ENCODE measurements at regions not wholly inside any gene's neighbourhood (a gene's known extent, or its start where the extent isn't known, plus 50 kb on each side); places are given as distances from the start of the nearest gene placed in this dataset.
"Not testable (repeated sequence)": the region's sequence is repeated elsewhere in the genome, so short reads cannot be mapped to it uniquely, and the experiment has no call there.

DNA sequence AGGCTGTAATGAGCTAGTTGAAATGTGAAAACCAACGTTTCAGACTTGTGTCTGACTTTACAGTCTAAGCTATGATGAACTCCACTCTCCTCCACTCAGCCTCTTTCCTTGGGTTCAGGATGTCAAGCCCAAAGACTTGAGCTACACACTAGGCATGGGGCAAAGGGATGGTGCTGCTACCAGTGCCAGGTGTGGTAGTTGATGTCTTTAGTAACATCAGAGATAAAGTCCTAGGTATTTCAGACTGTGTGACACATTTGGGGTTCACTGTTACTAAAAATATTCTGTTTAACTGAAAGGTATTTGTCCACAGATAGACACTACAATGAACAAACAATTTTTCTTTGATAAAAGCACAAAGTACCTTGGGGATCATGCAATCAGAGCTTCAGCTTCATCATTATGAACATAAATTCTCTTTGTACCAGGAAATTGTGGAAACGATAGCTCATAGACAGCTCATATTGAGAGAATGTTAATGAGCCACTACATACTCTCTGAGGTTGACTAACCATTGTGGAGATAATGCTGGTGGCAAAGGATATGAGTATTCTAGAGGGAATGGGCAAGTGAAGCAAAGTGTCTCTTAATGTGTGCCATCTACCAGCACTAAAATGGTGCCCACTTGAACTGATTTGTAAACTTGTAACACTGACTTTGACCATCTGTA lies 253.7 kb upstream of the THUMPD2 start:
- no peak for DNase-seq (ENCODE audit: low spot score)
- H3K4me1 Mint-ChIP-seq (ENCODE audit: low read depth): peaks cover 6% of the 10 kb centered on the region
- peaks cover 21% of the 10 kb centered on the region for H3K9me3 Mint-ChIP-seq (ENCODE audit: low read depth)
- no peak overlapping the region for H3K4me3 Mint-ChIP-seq (ENCODE audit: unreplicated experiment)
- H3K36me3 Mint-ChIP-seq (ENCODE audit: low read depth): peaks cover 2% of the 10 kb centered on the region
- TF ChIP-seq, protein P1, sequence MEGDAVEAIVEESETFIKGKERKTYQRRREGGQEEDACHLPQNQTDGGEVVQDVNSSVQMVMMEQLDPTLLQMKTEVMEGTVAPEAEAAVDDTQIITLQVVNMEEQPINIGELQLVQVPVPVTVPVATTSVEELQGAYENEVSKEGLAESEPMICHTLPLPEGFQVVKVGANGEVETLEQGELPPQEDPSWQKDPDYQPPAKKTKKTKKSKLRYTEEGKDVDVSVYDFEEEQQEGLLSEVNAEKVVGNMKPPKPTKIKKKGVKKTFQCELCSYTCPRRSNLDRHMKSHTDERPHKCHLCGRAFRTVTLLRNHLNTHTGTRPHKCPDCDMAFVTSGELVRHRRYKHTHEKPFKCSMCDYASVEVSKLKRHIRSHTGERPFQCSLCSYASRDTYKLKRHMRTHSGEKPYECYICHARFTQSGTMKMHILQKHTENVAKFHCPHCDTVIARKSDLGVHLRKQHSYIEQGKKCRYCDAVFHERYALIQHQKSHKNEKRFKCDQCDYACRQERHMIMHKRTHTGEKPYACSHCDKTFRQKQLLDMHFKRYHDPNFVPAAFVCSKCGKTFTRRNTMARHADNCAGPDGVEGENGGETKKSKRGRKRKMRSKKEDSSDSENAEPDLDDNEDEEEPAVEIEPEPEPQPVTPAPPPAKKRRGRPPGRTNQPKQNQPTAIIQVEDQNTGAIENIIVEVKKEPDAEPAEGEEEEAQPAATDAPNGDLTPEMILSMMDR (IDR thresholded peaks at IDR 0.05): no peak
- no peak overlapping the region for H3K27ac Mint-ChIP-seq (ENCODE audit: unreplicated experiment)
- peaks cover 5% of the 10 kb centered on the region for H3K27me3 Mint-ChIP-seq (ENCODE audit: low read depth)

DNA sequence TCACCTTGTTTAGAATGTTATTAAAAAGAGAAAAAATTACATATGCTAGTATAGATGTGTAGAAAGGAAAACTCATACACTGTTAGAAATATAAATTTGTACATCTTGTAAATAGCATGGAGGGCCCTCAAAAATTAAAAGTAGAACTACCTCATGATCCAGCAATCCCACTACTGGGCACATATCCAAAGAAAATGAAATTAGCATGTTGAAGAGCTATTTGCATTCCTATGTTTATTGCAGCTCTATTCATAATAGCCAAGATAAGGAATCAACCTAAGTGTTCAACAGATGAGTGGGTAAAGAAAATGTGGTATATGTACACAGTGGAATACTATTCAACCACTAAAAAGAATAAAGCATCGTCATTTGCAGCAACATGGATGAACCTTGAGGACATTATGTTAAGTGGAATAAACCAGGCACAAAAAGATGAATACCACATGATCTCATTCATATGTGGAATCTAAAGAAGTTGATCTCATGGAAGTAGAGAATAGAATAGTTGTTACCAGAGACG lies 251.5 kb upstream of the THUMPD2 start:
- Mint-ChIP-seq H3K27ac (ENCODE audit: unreplicated experiment) (no peak overlapping the region), H3K36me3 (ENCODE audit: low read depth) (peaks cover 2% of the 10 kb centered on the region), H3K27me3 (ENCODE audit: low read depth) (no peaks in the 10 kb centered on the region), H3K9me3 (ENCODE audit: low read depth) (peaks cover 24% of the 10 kb centered on the region), H3K4me3 (ENCODE audit: unreplicated experiment) (no peak overlapping the region), H3K4me1 (ENCODE audit: low read depth) (peaks cover 6% of the 10 kb centered on the region)
- TF ChIP-seq, protein P1 (IDR thresholded peaks at IDR 0.05): no peak
- no peak for DNase-seq (ENCODE audit: low spot score)

DNA sequence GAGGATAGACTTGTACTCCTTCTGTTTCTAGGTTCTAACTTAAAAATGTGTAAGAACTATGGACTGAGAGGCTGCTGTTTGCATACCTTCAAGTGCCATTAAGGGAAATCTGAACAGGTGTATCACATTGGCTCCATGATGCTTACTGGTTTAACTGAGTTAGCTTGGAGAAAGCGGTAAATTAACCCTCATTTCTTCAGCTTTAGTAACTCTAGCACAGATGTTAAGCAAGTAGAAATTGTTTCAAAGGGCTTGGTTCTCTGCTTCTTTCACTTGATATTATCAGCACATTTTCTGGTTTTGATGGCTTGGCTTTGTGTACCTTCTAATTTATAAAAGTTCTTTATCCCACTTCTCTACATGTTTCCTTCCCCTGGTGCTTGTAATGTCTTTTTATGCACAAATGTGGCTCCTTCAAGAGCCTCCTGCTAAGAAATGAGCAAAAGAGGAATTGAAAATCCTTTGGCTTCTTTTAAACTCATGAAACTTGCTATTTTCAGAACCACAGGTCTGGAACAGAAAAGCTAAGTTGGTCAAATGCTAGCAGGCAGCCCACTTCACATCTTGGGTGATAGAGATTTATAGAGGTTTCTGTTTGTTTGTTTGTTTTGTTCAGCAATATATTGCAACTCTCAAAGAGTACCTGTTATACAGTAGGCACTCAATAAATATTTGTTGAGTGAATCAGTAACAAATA lies 249.9 kb upstream of the THUMPD2 start:
- Mint-ChIP-seq H3K36me3 (ENCODE audit: low read depth) (peaks cover 6% of the 10 kb centered on the region), H3K27me3 (ENCODE audit: low read depth) (peaks cover 10% of the 10 kb centered on the region), H3K27ac (ENCODE audit: unreplicated experiment) (no peak overlapping the region), H3K9me3 (ENCODE audit: low read depth) (peaks cover 26% of the 10 kb centered on the region), H3K4me1 (ENCODE audit: low read depth) (peaks cover 6% of the 10 kb centered on the region), H3K4me3 (ENCODE audit: unreplicated experiment) (no peak overlapping the region)
- DNase-seq (ENCODE audit: low spot score): no peak
- TF ChIP-seq, protein P1 (IDR thresholded peaks at IDR 0.05): no peak

DNA sequence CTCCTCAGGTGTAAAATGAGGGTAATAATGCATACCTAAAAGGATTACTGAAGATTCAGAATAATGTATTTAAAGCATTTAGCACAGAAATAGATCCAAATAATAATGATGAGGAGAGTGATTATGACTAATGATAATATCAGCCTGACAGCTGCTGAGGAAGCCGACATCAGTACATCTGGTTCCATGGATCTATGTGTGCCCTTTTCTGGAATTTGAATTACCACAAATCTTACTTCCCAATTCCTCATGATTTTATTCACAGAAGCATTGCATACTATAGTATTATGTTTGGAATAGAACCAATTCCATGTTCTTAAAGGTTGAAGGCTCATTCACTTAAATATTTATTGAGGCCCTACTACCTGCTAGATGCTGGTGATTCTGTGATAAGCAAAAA lies 248.9 kb upstream of the THUMPD2 start:
- Mint-ChIP-seq H3K4me1 (ENCODE audit: low read depth) (peaks cover 6% of the 10 kb centered on the region), H3K36me3 (ENCODE audit: low read depth) (peaks cover 6% of the 10 kb centered on the region), H3K27ac (ENCODE audit: unreplicated experiment) (no peak overlapping the region), H3K9me3 (ENCODE audit: low read depth) (peaks cover 21% of the 10 kb centered on the region), H3K4me3 (ENCODE audit: unreplicated experiment) (no peak overlapping the region), H3K27me3 (ENCODE audit: low read depth) (peaks cover 10% of the 10 kb centered on the region)
- TF ChIP-seq, protein P1 (IDR thresholded peaks at IDR 0.05): no peak
- no peak for DNase-seq (ENCODE audit: low spot score)

DNA sequence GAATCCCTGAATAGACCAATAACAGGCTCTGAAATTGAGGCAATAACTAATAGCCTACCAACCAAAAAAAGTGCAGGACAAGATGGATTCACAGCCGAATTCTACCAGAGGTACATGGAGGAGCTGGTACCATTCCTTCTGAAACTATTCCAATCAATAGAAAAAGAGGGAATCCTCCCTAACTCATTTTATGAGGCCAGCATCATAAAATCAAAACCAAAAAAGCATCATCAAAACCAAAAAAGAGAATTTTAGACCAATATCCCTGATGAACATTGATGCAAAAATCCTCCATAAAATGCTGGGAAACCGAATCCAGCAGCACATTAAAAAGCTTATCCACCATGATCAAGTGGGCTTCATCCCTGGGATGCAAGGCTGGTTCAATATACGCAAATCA lies 246.2 kb upstream of the THUMPD2 start:
- not testable (repeated sequence) for DNase-seq (ENCODE audit: low spot score); H3K27ac Mint-ChIP-seq (ENCODE audit: unreplicated experiment); H3K4me3 Mint-ChIP-seq (ENCODE audit: unreplicated experiment); H3K4me1 Mint-ChIP-seq (ENCODE audit: low read depth)
- peaks cover 29% of the 10 kb centered on the region for H3K9me3 Mint-ChIP-seq (ENCODE audit: low read depth)
- H3K27me3 Mint-ChIP-seq (ENCODE audit: low read depth): peaks cover 10% of the 10 kb centered on the region
- H3K36me3 Mint-ChIP-seq (ENCODE audit: low read depth): peaks cover 11% of the 10 kb centered on the region
